GM12878 (cell line): ENCODE measurements at regions not wholly inside any gene's neighbourhood (a gene's known extent, or its start where the extent isn't known, plus 50 kb on each side); places are given as distances from the start of the nearest gene placed in this dataset.
A peak's percentile ranks its signal among the peaks of the same experiment; 100 is the strongest.

Source experiments
- ATAC-seq: fragments of 200-7000 bp; cut with Tn5 transposase; 3 replicates; pipeline ENCODE4 v1.9.1; 2020; ENCODE audit warnings: mild to moderate bottlenecking, moderate library complexity
- BruUV-seq: library from RNA; stranded (reverse); fragments of 400-500 nt; replicated peaks from 2 replicates; lab custom pipeline; 2021; lab: Mats Ljungman, UMichigan
- CTCF ChIA-PET: fragments of 300-600 bp; sonication (Branson Sonifier 250); formaldehyde crosslinking; extraction: SDS; loops from one replicate; lab custom pipeline; 2021; ENCODE audit warnings: inconsistent platforms; lab: Yijun Ruan, JAX
- POLR2A ChIA-PET: fragments of 350-600 bp; formaldehyde crosslinking; extraction: SDS; loops from one replicate; lab custom pipeline; 2021; ENCODE audit warnings: inconsistent platforms; lab: Charles Lee
- RAD21 ChIA-PET: fragments of 300-600 bp; sonication (Branson Sonifier 250); formaldehyde crosslinking; loops from one replicate; lab custom pipeline; 2023; ENCODE audit warnings: antibody characterized with exemption; ENCODE audit not compliant: unreplicated experiment; lab: Charles Lee
- SMC1A ChIA-PET: fragments of 300-600 bp; sonication (Branson Sonifier 250); formaldehyde crosslinking; loops from one replicate; lab custom pipeline; 2023; ENCODE audit not compliant: unreplicated experiment, uncharacterized antibody; lab: Charles Lee
- DNase-seq: peaks from one replicate; pipeline ENCODE4 v3.0.0-alpha.2; 2011; ENCODE audit warnings: low read depth, low spot score
- FAIRE-seq: peaks from 3 replicates; lab custom pipeline; 2011; peaks lifted over from hg19 to GRCh38; lab: Jason Lieb, UNC
- H2AFZ ChIP-seq: 2 replicates; pipeline ENCODE4 v1.6.0; 2011; ENCODE audit warnings: low read depth, low read length, control low read depth; ENCODE audit not compliant: control insufficient read depth
- H3K27ac ChIP-seq: 2 replicates; pipeline ENCODE4 v1.5.1; 2011; ENCODE audit warnings: control low read depth; ENCODE audit not compliant: control insufficient read depth, insufficient read depth
- H3K27me3 ChIP-seq, 2 experiments: replicated peaks in 1 of 2; 2 replicates each; pipeline versions ENCODE4 v1.6.0 to v1.6.1; 2011; ENCODE audit warnings: low read length in 1 of 2; ENCODE audit not compliant: control insufficient read depth in 2 of 2, insufficient read depth in 2 of 2
- H3K36me3 ChIP-seq, 2 experiments: 2 replicates each; pipeline ENCODE4 v1.5.1; 2011; ENCODE audit warnings: low read length in 1 of 2; ENCODE audit not compliant: control insufficient read depth in 2 of 2, insufficient read depth in 2 of 2
- H3K4me1 ChIP-seq: 2 replicates; pipeline ENCODE4 v1.6.1; 2011; ENCODE audit warnings: mild to moderate bottlenecking, low read length, moderate library complexity, mixed read lengths; ENCODE audit not compliant: control insufficient read depth, insufficient read depth
- H3K4me2 ChIP-seq: 2 replicates; pipeline ENCODE4 v1.6.0; 2011; ENCODE audit warnings: control low read depth; ENCODE audit not compliant: control insufficient read depth, insufficient read depth
- H3K4me3 ChIP-seq: fragments of 200-600 bp; sonication (generic); 2 replicates; pipeline ENCODE4 v1.5.1; 2016
- H3K79me2 ChIP-seq: 2 replicates; pipeline ENCODE4 v1.6.0; 2011; ENCODE audit warnings: low read length; ENCODE audit not compliant: control insufficient read depth, insufficient read depth
- H3K9ac ChIP-seq: 2 replicates; pipeline ENCODE4 v1.8.0; 2011; ENCODE audit warnings: low read length, control low read depth, mixed read lengths; ENCODE audit not compliant: control insufficient read depth, insufficient read depth
- H3K9me3 ChIP-seq: replicated peaks from 3 replicates; pipeline ENCODE4 v1.5.1; 2011; ENCODE audit warnings: mild to moderate bottlenecking, low read length; ENCODE audit not compliant: control insufficient read depth, insufficient read depth
- H4K20me1 ChIP-seq: 2 replicates; pipeline ENCODE4 v1.6.0; 2011; ENCODE audit not compliant: control insufficient read depth, insufficient read depth
- BCLAF1 ChIP-seq: fragments of 450-650 bp; IDR thresholded peaks from 2 replicates; pipeline ENCODE4 v1.6.1; 2017; ENCODE audit warnings: antibody characterized with exemption, mild to moderate bottlenecking, moderate library complexity
- IKZF1 ChIP-seq: fragments of 450-650 bp; conservative IDR thresholded peaks from 2 replicates; pipeline ENCODE4 v1.6.1; 2017; ENCODE audit warnings: antibody characterized with exemption, mild to moderate bottlenecking
- MTA2 ChIP-seq: fragments of 450-650 bp; IDR thresholded peaks from 2 replicates; pipeline ENCODE4 v1.6.1; 2016; ENCODE audit warnings: low read depth, mild to moderate bottlenecking, moderate library complexity
- WGBS: methylation state at CpG from one replicate; pipeline ENCODE4 v1.1.6; 2016; ENCODE audit warnings: low lambda C conversion rate; ENCODE audit not compliant: insufficient replicate concordance, insufficient coverage; ENCODE audit errors: missing lambda C conversion rate; 5-methylcytosine and 5-hydroxymethylcytosine counted together
- in situ Hi-C: fragments of 300-500 bp; cut with MboI; formaldehyde crosslinking; loops from 9 replicates; pipeline ENCODE4 v1.14.3; 2018; ENCODE audit warnings: mixed read lengths
- intact Hi-C: fragments of 100-400 bp; cut with micrococcal nuclease; formaldehyde crosslinking; loops from one replicate; pipeline ENCODE4 v1.14.2; 2022; ENCODE audit not compliant: unreplicated experiment

GRCh38 chr9:115415450-115415849 lies 297.5 kb upstream of the TNC start:
- ChIA-PET CTCF (interaction anchor here (0.7 to 1.2 kb wide), 2 partner anchors 24 to 209 kb away, joined by 3 to 4 read pairs; no protein-coding TSS in a partner anchor), POLR2A (interaction anchor here (1.2 kb wide), 1 partner anchor 10 kb away, joined by 3 read pairs; no protein-coding TSS in a partner anchor), RAD21 (interaction anchor here (1.0 to 1.7 kb wide), 2 partner anchors 16 to 204 kb away, joined by 4 to 5 read pairs; no protein-coding TSS in a partner anchor), SMC1A (interaction anchor here (0.6 to 1.0 kb wide), 4 partner anchors 137 to 217 kb away, joined by 3 read pairs; no protein-coding TSS in a partner anchor)
- no peaks in the 10 kb centered on the region for H3K27me3 ChIP-seq
- H3K4me3 ChIP-seq, result no peak overlapping the region
- DNase-seq (no peak), ATAC-seq (peak; percentile 66), FAIRE-seq (no peak)
- H2AFZ ChIP-seq, result no peak overlapping the region; the same call in 1 of the 2 replicates
- TF ChIP-seq BCLAF1 (no peak), IKZF1 (peak; percentile 36; the same call in 1 of the 2 replicates), MTA2 (0 out of 2 replicates have a peak, but pooled peaks have one; percentile 10)
- WGBS, result 6% methylated on average over 3 of the region's 3 CpGs
- no peak overlapping the region for H3K4me2 ChIP-seq
- H3K27ac ChIP-seq, result no peak overlapping the region
- no peaks in the 10 kb centered on the region for H3K4me1 ChIP-seq
- H3K79me2 ChIP-seq, result no peaks in the 10 kb centered on the region
- in situ Hi-C loops, result no loop called here
- no peaks in the 10 kb centered on the region for H3K36me3 ChIP-seq
- H3K9ac ChIP-seq, result no peak overlapping the region
- no TSS peak for BruUV-seq
- intact Hi-C loops, result loop anchor here (10.0 kb wide), 1 partner anchor 721 kb away; no protein-coding TSS in a partner anchor
- H4K20me1 ChIP-seq, result no peaks in the 10 kb centered on the region
- no peaks in the 10 kb centered on the region; the same call in 2 of the 3 replicates for H3K9me3 ChIP-seq
